IPS-NIHi11 (cell line): ENCODE measurements at regions not wholly inside any gene's neighbourhood (a gene's known extent, or its start where the extent isn't known, plus 50 kb on each side); places are given as distances from the start of the nearest gene placed in this dataset.
A peak's percentile ranks its signal among the peaks of the same experiment; 100 is the strongest.
"Not testable (repeated sequence)": the region's sequence is repeated elsewhere in the genome, so short reads cannot be mapped to it uniquely, and the experiment has no call there.

Source experiments
- DNase-seq: peaks from one replicate; pipeline ENCODE4 v3.0.0; 2012; ENCODE audit warnings: mixed read lengths, low spot score

DNA sequence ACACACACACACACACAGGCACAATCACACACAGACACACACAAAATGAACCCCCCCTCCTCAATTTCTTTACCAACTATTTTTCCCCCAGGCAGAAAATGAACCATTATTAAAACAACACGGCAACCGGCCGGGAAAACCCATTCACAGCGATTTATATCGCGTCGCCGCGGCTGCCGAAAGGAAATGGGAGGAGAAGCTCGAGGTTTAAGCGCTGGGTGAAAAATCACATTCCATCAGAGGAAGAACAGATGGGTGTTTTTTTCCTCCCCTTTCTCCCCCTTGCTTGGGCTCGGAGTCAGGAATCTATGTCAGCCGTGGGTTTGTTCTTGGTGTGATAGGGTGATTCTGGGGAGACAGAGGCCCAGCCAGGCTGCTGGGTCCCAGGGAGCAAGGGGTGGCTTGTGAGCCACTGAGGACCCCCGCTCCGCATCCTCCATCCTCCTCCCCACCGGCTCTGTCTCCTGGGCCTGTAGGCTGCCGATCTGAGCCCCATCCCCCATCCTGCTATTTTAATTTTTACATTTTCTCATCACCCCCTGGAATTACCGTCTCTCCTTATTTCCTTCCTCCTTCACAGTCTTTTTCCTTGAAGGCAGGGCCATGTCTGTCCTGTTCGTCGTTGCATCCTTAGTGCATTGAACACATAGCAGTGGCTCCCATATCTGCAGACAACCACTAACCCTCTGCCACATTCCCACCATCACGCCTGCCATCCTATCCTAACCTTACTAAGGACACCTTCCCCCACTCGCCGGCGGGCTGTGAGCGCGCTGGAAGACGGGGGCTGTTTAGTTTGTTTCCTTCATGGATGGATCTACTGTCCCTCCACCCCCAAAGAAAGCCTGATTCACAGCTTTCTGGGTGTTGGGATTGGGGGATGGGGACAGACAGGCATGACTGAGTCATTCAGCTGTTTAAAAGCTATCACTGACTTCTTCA is 137.7 kb downstream of the CRLF3 start:
- not testable (repeated sequence) for DNase-seq

GRCh38 chr17:30682280-30682679 is 142.2 kb downstream of the CRLF3 start:
- not testable (repeated sequence) for DNase-seq

DNA sequence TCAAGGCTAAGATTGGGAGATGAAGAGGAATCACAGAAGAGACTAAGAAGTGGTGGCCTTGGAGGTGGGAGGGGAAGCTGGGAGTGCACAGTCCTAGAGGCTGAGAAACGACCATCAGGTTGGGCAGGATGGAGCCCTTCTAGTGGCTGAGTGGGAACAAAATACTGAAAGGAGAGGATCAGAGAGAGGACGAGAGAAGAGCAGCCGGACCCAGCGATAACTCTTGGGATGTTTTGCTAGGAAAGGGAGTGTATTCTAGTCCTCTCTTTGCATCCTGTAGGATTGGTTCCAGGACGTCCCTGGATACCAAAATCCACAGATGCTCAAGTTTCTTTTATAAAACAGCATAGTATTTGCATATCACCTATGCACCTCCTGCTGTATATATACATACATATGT is 143.8 kb downstream of the CRLF3 start:
- not testable (repeated sequence) for DNase-seq

GRCh38 chr17:30677550-30678249 is 146.8 kb downstream of the CRLF3 start:
- no peak for DNase-seq

- DNase-seq = not testable (repeated sequence)
These were observed 148.6 kb downstream of the CRLF3 start for GRCh38 chr17:30675777-30676492.

DNA sequence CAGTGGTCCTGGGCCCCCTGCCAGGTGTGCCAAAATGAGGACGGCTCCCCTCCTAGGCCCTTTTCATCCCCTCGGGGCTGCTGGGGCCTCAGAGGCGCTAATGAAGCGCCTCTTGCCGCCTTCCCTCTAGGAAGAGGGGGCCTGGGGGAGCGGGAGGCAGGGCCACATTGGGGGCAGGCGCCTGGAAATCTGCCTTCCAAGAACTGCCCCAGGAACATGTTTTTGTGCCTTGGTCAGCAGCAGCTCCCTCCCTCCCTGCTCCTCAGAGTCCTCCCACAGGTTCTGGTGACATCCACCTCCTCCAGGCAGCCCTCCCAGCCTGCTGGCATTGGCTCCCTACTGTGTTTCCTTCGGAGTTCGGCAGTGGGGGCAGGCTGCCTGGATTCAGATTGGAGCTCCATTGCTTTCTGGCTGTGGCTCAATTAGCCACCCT is 155.3 kb downstream of the CRLF3 start:
- peak; percentile 5 for DNase-seq

DNA sequence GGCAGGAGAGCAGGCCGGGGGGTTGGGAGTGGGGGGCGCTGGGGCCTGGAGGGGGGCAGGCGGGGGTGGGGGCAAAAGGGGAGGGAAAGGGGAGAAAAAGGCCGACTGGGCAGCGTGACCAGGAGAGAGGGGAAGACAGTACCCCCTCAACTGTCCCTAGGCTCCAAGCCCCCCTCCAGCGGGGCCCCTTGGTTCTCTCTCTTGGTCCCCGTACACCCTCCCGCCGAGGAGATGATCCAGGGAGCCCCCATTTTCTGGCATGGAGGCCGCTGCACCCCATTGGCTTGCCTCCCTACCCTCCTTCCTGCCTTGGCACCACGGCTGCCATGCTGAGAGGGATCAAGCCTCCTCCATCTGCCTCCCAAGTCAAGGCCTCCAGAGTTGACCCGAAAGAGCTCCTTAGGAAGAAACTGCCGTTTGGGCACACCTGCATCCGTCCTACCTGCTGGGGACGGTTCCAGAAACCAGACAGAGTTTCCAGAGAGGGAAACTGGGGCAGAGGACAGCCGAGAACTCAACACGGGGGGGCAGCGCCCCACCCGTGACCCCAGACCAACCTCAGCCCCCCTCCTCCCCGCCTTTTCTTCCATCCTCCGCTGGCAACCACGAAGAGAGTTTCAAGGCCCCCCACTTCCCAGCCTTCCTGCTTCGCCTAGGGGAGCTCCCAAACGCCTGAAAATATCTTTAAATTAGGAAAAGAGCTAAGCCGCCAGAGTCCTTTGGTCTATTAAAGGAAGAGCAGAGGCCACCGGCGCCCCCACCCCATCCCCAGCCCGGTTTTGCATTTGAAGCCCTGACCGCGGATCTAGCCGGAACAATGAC is 155.9 kb downstream of the CRLF3 start:
- not testable (repeated sequence) for DNase-seq

- not testable (repeated sequence) for DNase-seq
These were observed 156.7 kb downstream of the CRLF3 start for GRCh38 chr17:30667657-30668359.

DNA sequence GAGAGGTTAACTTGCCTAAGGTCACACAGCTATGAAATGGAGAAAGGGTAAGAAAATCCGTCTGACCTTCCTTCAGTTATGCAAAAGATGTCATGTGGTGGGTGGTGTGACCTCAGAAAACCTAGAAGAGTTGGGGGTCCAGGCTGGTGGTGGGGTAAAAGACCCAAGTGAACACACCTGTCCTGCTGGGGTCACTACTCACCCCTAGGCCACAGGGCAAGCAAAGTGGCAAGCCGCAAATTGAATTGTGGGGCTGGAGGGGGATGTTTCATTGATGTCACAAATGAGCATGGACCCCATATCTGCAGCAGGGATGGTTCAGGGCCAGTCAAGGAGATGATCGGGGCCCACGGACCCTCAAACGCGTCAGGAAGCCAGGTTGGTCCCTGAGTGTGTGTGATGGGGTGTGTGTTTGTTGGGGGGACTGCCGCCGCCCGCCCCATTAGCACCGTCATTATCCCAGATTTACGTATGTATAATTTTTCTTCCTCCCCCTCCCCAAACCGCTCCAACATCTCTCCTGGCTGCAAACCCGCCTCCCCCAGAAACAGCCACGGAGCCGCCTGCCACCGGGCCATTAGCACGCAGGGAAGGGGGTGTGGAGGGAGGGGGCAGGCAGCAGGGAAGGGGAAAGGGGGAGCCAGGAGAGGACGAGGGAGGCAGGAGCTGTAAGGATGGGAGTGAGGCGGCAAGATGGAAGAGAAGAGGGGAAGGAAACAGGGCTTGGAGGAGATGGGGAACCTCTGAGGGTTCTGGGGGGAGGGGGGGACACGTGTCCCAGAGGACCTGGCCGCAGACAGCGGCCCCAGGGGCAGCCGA is 157.4 kb downstream of the CRLF3 start:
- DNase-seq = not testable (repeated sequence)

- DNase-seq = not testable (repeated sequence)
These were observed 160.6 kb downstream of the CRLF3 start for GRCh38 chr17:30663727-30664455.

GRCh38 chr17:30657148-30657547 is 167.3 kb downstream of the CRLF3 start:
- not testable (repeated sequence) for DNase-seq

GRCh38 chr17:30653038-30653437 is 171.5 kb downstream of the CRLF3 start:
- not testable (repeated sequence) for DNase-seq

GRCh38 chr17:30650149-30650548 is 172.9 kb downstream of the GOSR1 start:
- DNase-seq = not testable (repeated sequence)

GRCh38 chr17:30648015-30648620 is 170.9 kb downstream of the GOSR1 start:
- not testable (repeated sequence) for DNase-seq

DNA sequence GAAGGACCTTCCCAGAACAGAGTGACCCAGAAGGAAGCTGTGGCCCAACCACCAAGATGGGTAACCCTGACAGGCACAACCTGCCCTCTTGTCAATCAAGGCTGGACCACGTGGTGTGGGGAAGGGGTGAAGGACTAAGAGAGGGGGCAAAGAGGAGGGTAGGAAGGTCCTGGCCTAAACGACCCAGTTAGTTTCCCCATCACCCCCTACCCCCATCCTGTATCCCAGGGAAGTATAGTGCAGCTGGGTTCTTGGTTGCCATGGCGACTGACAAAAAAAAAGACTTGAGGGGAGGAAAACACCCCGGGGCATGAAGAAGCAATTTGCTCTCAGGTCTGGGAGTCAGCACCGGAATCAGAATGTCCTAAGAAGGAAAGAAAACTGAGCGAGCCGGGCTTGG is 168.7 kb downstream of the GOSR1 start:
- peak; percentile 8 for DNase-seq

GRCh38 chr17:30644713-30645112 is 167.5 kb downstream of the GOSR1 start:
- DNase-seq = not testable (repeated sequence)

DNA sequence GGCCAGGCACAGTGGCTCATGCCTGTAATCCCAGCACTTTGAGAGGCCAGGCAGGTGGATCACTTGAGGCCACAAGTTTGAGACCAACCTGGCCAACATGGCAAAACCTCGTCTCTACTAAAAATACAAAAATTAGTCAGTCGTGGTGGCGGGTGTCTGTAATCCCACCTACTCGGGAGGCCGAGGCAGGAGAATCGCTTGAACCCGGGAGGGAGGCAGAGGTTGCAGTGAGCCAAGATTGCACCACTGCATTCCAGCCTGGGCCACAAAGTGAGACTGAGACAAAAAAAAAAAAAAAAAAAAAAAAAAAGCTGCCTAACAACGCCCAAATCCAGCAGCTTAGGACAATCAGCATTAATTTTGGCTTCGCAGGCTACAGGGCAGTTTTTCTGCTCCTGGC is 167.1 kb downstream of the GOSR1 start:
- DNase-seq = not testable (repeated sequence)

DNA sequence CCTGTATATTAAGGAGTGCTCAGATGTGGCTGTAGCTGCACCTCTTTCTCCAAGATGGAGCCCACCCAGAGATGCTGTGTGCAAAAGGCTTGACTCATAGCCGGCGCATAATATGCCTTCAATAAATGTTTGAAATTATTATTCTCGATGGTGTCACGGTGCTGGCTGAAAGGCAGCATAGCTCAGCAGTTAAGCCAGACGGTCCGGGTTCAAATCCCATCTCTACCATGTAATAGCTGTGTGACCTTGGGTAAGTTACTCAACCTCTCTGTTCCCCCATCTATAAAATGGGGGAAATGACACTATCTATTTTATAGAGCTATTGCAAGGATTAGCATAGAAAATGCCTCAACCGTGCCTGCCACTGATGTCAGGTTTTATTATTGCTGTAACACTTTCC is 164.2 kb downstream of the GOSR1 start:
- DNase-seq = not testable (repeated sequence)

- DNase-seq = not testable (repeated sequence)
These were observed 162.2 kb downstream of the GOSR1 start for GRCh38 chr17:30639391-30639790.
